Ishikawa (cell line): ENCODE measurements at regions not wholly inside any gene's neighbourhood (a gene's known extent, or its start where the extent isn't known, plus 50 kb on each side); places are given as distances from the start of the nearest gene placed in this dataset.

Experiments used
- FOXM1 ChIP-seq: IDR thresholded peaks from 2 replicates; pipeline ENCODE4 v1.6.1; 2012; ENCODE audit warnings: low read depth, borderline replicate concordance
- MAX ChIP-seq: IDR thresholded peaks from 2 replicates; pipeline ENCODE4 v1.6.1; 2012
- TAF1 ChIP-seq: IDR thresholded peaks from 2 replicates; pipeline ENCODE4 v1.6.1; 2012; ENCODE audit warnings: low read depth, mild to moderate bottlenecking
- USF1 ChIP-seq: IDR thresholded peaks from 2 replicates; pipeline ENCODE4 v1.6.1; 2012

DNA sequence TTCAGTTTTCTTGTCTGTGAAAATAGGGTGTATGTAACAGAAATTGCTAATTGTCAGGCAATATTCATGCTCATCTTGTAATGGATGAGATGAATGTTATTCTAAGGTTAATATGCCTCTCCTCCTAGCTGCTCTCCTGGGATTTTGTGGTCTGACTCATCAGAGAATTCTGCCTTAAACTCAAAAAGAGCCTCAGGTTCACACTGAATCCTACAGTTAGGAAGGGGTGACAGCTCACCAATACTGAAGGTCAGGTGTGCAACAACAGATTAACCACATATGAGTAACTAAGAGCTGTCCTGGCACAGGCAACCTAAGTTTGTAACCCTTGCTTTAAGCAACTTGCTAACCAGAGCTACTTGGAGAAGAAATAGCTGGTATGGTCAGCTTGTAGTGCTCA is 197.7 kb downstream of the SPATA18 start:
- TF ChIP-seq MAX = no peak
- TF ChIP-seq FOXM1 = no peak
- TF ChIP-seq TAF1 = no peak
- no peak for TF ChIP-seq USF1
